A673 (cell line): ENCODE measurements at regions not wholly inside any gene's neighbourhood (a gene's known extent, or its start where the extent isn't known, plus 50 kb on each side); places are given as distances from the start of the nearest gene placed in this dataset.

Experiments used
- BruUV-seq: library from RNA; stranded (reverse); fragments of 400-500 nt; replicated peaks from 2 replicates; lab custom pipeline; 2021; lab: Mats Ljungman, UMichigan
- CTCF ChIA-PET: fragments of 300-600 bp; sonication (Branson Sonifier 250); formaldehyde crosslinking; loops from one replicate; lab custom pipeline; 2022; ENCODE audit warnings: antibody characterized with exemption; lab: Charles Lee
- POLR2A ChIA-PET: fragments of 300-600 bp; sonication (Branson Sonifier 250); formaldehyde crosslinking; loops from one replicate; lab custom pipeline; 2022; ENCODE audit warnings: antibody characterized with exemption; ENCODE audit not compliant: low non-redundant PET; lab: Charles Lee
- DNase-seq: peaks from one replicate; pipeline ENCODE4 v3.0.0-alpha.2; 2015; ENCODE audit warnings: low spot score
- H3K27ac ChIP-seq: fragments of 200-600 bp; sonication (generic); 2 replicates; pipeline ENCODE4 v1.5.1; 2016; ENCODE audit warnings: mixed run types, low read depth, mild to moderate bottlenecking, mixed read lengths, antibody characterized with exemption, low read length; ENCODE audit not compliant: poor library complexity, severe bottlenecking
- H3K27me3 ChIP-seq: fragments of 200-600 bp; sonication (generic); replicated peaks from 2 replicates; pipeline ENCODE4 v1.6.1; 2017; ENCODE audit warnings: mixed run types, low read depth, mild to moderate bottlenecking, mixed read lengths, antibody characterized with exemption, low read length; ENCODE audit not compliant: insufficient read depth, poor library complexity
- H3K36me3 ChIP-seq: fragments of 200-600 bp; sonication (generic); 2 replicates; pipeline ENCODE4 v1.6.1; 2016; ENCODE audit warnings: mixed run types, mild to moderate bottlenecking, mixed read lengths, antibody characterized with exemption, low read length; ENCODE audit not compliant: insufficient read depth, poor library complexity, severe bottlenecking
- H3K4me1 ChIP-seq: fragments of 200-600 bp; sonication (generic); 2 replicates; pipeline ENCODE4 v1.6.1; 2017; ENCODE audit warnings: mixed run types, mild to moderate bottlenecking, mixed read lengths, antibody characterized with exemption, low read length; ENCODE audit not compliant: insufficient read depth, poor library complexity, severe bottlenecking
- H3K4me3 ChIP-seq: fragments of 200-600 bp; sonication (generic); 2 replicates; pipeline ENCODE4 v1.5.1; 2016; ENCODE audit warnings: low read depth, mixed run types, mild to moderate bottlenecking, mixed read lengths, low read length; ENCODE audit not compliant: poor library complexity, severe bottlenecking
- H3K9me3 ChIP-seq: fragments of 200-600 bp; sonication (generic); 2 replicates; pipeline ENCODE4 v1.6.1; 2016; ENCODE audit warnings: mixed run types, low read depth, mild to moderate bottlenecking, mixed read lengths, antibody characterized with exemption, low read length; ENCODE audit not compliant: poor library complexity, severe bottlenecking
- CTCF ChIP-seq: fragments of 300-800, 200-600 bp; sonication (generic); conservative IDR thresholded peaks from 2 replicates; pipeline ENCODE4 v1.5.1; 2017; ENCODE audit warnings: low read depth, mild to moderate bottlenecking, antibody characterized with exemption, low read length, moderate library complexity, mixed read lengths
- EZH2 ChIP-seq: fragments of 200-600 bp; sonication (generic); IDR thresholded peaks from 2 replicates; pipeline ENCODE4 v1.6.1; 2017; ENCODE audit warnings: borderline replicate concordance, low read depth, mild to moderate bottlenecking, mixed read lengths, antibody characterized with exemption, low read length; ENCODE audit not compliant: poor library complexity, severe bottlenecking
- intact Hi-C: fragments of 100-400 bp; cut with micrococcal nuclease; formaldehyde crosslinking; loops from one replicate; pipeline ENCODE4 v1.10.0; 2022; ENCODE audit not compliant: unreplicated experiment

GRCh38 chr5:8192840-8193239, 323.9 kb downstream of the MTRR start:
- H3K36me3 ChIP-seq = no peaks in the 10 kb centered on the region
- ChIA-PET CTCF (no interaction called here), POLR2A (no interaction called here)
- H3K4me1 ChIP-seq = no peaks in the 10 kb centered on the region
- intact Hi-C loops = no loop called here
- H3K4me3 ChIP-seq = no peak overlapping the region
- DNase-seq = no peak
- H3K9me3 ChIP-seq = peaks cover 22% of the 10 kb centered on the region
- H3K27me3 ChIP-seq = no peaks in the 10 kb centered on the region
- H3K27ac ChIP-seq = no peak overlapping the region
- TF ChIP-seq CTCF (no peak), EZH2 (no peak)
- BruUV-seq = no TSS peak

GRCh38 chr5:8196061-8196460, 327.1 kb downstream of the MTRR start:
- intact Hi-C loops = no loop called here
- peaks cover 12% of the 10 kb centered on the region for H3K9me3 ChIP-seq

GRCh38 chr5:8208307-8208706, 339.4 kb downstream of the MTRR start:
- H3K4me1 ChIP-seq = no peaks in the 10 kb centered on the region
- TF ChIP-seq CTCF (no peak), EZH2 (no peak)

More at GRCh38 chr5:8196061-8196460, 327.1 kb downstream of the MTRR start:
- ChIA-PET POLR2A (no interaction called here), CTCF (no interaction called here)
- no peaks in the 10 kb centered on the region for H3K27me3 ChIP-seq
- DNase-seq = no peak
- H3K4me3 ChIP-seq = no peak overlapping the region
- H3K27ac ChIP-seq = no peak overlapping the region
- no TSS peak for BruUV-seq
- TF ChIP-seq EZH2 (no peak), CTCF (no peak)
- H3K4me1 ChIP-seq = no peaks in the 10 kb centered on the region
- H3K36me3 ChIP-seq = no peaks in the 10 kb centered on the region

More at GRCh38 chr5:8208307-8208706, 339.4 kb downstream of the MTRR start:
- Histone ChIP-seq H3K9me3 (peaks cover 10% of the 10 kb centered on the region), H3K36me3 (no peaks in the 10 kb centered on the region), H3K27me3 (no peaks in the 10 kb centered on the region), H3K4me3 (no peak overlapping the region), H3K27ac (no peak overlapping the region)
- CTCF ChIA-PET = no interaction called here
- intact Hi-C loops = no loop called here
- POLR2A ChIA-PET = no interaction called here
- BruUV-seq = no TSS peak
- DNase-seq = no peak
